ENCODE measurements at regions not wholly inside any gene's neighbourhood (a gene's known extent, or its start where the extent isn't known, plus 50 kb on each side); places are given as distances from the start of the nearest gene placed in this dataset.

- TF ChIP-seq REST (IDR thresholded peaks at IDR 0.05; ENCODE audit: unreplicated experiment) (no peak), ZNF331 (CRISPR knock-in tag; IDR thresholded peaks at IDR 0.05; ENCODE audit: low read depth) (no peak), EZH2phosphoT487 (IDR thresholded peaks at IDR 0.05; ENCODE audit: unreplicated experiment) (no peak)
- H3K4me1 ChIP-seq (ENCODE audit: insufficient read depth) = peaks cover 3% of the 10 kb centered on the region
- H3K27me3 ChIP-seq (ENCODE audit: insufficient read depth) = peaks cover under 1% of the 10 kb centered on the region; the same call in 1 of the 2 replicates
- Mint-ChIP-seq H3K27ac (no peak overlapping the region), H3K4me3 (no peak overlapping the region), H3K4me1 (peaks cover 11% of the 10 kb centered on the region), H3K27me3 (ENCODE audit: insufficient read depth, low read depth, poor library complexity) (peaks cover 9% of the 10 kb centered on the region), H3K36me3 (ENCODE audit: low read depth) (no peaks in the 10 kb centered on the region), H3K9me3 (no peaks in the 10 kb centered on the region; the same call in 2 of the 3 replicates)
- H2AFZ ChIP-seq = no peak overlapping the region
- H3K4me3 ChIP-seq = no peak overlapping the region
- H3K27ac ChIP-seq (ENCODE audit: low read depth) = no peak overlapping the region
- ATAC-seq = no peak
- 0 out of 2 replicates have a peak, but pooled peaks cover 3% of the 10 kb centered on the region for H3K9me2 ChIP-seq (ENCODE audit: insufficient read depth)
- no peaks in the 10 kb centered on the region for H4K20me1 ChIP-seq (replicated peaks; ENCODE audit: insufficient read depth)
- no peaks in the 10 kb centered on the region for H3K79me2 ChIP-seq (replicated peaks; ENCODE audit: insufficient read depth)
- H3K36me3 ChIP-seq (ENCODE audit: insufficient read depth) = no peaks in the 10 kb centered on the region
- no peak for DNase-seq (ENCODE audit: low spot score)
- no peak overlapping the region for H3K4me2 ChIP-seq
- no peaks in the 10 kb centered on the region for H3F3A ChIP-seq (replicated peaks; ENCODE audit: low read depth)
Observed at GRCh38 chr16:20181949-20182348, 108.3 kb upstream of the GPR139 start.

- no peaks in the 10 kb centered on the region; the same call in 2 of the 3 replicates for H3K9me3 Mint-ChIP-seq
- H3K27ac Mint-ChIP-seq = no peak overlapping the region
- ATAC-seq = no peak
- TF ChIP-seq ETS1 (IDR thresholded peaks at IDR 0.05) = no peak
- no peak for TF ChIP-seq JUNB (IDR thresholded peaks at IDR 0.05; ENCODE audit: unreplicated experiment)
- TF ChIP-seq STAT1 (IDR thresholded peaks at IDR 0.05; ENCODE audit: unreplicated experiment) = no peak
- no peak for TF ChIP-seq ZNF462 (CRISPR knock-in tag; IDR thresholded peaks at IDR 0.05)
- no peak for TF ChIP-seq NANOG (IDR thresholded peaks at IDR 0.05; ENCODE audit: borderline replicate concordance)
- TF ChIP-seq ZNF114 (CRISPR knock-in tag; IDR thresholded peaks at IDR 0.05) = no peak
Observed at GRCh38 chr16:20181416-20181815, 107.7 kb upstream of the GPR139 start.

More at GRCh38 chr16:20181416-20181815, 107.7 kb upstream of the GPR139 start:
- Histone ChIP-seq H3K79me2 (replicated peaks; ENCODE audit: insufficient read depth) (no peaks in the 10 kb centered on the region), H3F3A (replicated peaks; ENCODE audit: low read depth) (no peaks in the 10 kb centered on the region), H3K4me1 (ENCODE audit: insufficient read depth) (peaks cover 9% of the 10 kb centered on the region), H4K20me1 (replicated peaks; ENCODE audit: insufficient read depth) (no peaks in the 10 kb centered on the region), H3K4me2 (no peak overlapping the region), H3K9me2 (ENCODE audit: insufficient read depth) (0 out of 2 replicates have a peak, but pooled peaks cover 3% of the 10 kb centered on the region), H3K4me3 (no peak overlapping the region), H3K36me3 (ENCODE audit: insufficient read depth) (no peaks in the 10 kb centered on the region), H3K27me3 (ENCODE audit: insufficient read depth) (peaks cover 5% of the 10 kb centered on the region; the same call in 1 of the 2 replicates), H3K27ac (ENCODE audit: low read depth) (no peak overlapping the region), H2AFZ (no peak overlapping the region)
- no peaks in the 10 kb centered on the region for H3K36me3 Mint-ChIP-seq (ENCODE audit: low read depth)
- peaks cover 9% of the 10 kb centered on the region for H3K27me3 Mint-ChIP-seq (ENCODE audit: insufficient read depth, low read depth, poor library complexity)
- no peak for DNase-seq (ENCODE audit: low spot score)
- no peak overlapping the region for H3K4me3 Mint-ChIP-seq
- peaks cover 16% of the 10 kb centered on the region for H3K4me1 Mint-ChIP-seq

Measured in GM23338 (cell line).